ENCODE measurements at regions not wholly inside any gene's neighbourhood (a gene's known extent, or its start where the extent isn't known, plus 50 kb on each side); places are given as distances from the start of the nearest gene placed in this dataset.

DNA sequence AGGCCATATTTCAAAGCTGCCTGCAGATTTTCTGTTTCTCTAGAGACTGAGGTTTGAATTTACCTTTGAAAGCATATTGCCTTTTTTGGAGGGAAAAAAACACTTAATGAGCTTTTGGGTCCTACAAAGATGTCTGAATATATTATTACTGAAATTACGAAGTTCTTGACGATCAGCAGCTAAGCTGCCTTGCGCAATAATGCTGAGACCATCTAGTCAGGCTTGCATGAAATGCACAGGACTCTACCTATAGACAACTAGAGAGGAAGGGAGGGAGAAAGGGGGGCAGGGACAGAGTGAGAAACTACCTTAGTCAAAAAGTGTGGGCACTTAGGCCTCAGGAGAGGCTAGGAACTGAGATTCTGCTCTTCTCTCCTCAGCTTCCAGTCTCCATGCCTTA lies 175.9 kb upstream of the KIF2A start:
- DNase-seq: no peak

- DNase-seq: no peak
These were observed 173.7 kb upstream of the KIF2A start for GRCh38 chr5:62132276-62132675.

GRCh38 chr5:62133426-62133825 lies 172.6 kb upstream of the KIF2A start:
- DNase-seq: no peak

DNA sequence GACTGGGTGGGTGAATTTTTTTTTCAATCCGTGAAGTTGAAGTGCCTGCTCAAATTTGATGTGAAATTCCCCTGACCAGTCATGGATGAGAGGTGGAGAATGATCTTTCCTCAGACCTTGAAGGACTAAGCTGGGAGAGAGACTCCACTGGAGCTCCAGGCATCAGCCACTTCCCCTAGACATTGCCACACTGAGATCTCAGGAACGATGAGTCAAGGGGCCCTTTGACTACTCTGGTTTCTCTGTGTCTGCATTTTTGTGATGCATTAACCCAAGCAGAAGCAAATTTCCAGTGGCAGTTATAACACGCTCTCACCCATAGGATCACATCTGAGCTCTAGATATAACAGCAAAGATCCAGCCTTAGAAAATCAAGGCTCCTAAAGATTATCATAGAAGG lies 171.2 kb upstream of the KIF2A start:
- DNase-seq: no peak

- no peak for DNase-seq
These were observed 168.4 kb upstream of the KIF2A start for GRCh38 chr5:62137628-62138027.

DNA sequence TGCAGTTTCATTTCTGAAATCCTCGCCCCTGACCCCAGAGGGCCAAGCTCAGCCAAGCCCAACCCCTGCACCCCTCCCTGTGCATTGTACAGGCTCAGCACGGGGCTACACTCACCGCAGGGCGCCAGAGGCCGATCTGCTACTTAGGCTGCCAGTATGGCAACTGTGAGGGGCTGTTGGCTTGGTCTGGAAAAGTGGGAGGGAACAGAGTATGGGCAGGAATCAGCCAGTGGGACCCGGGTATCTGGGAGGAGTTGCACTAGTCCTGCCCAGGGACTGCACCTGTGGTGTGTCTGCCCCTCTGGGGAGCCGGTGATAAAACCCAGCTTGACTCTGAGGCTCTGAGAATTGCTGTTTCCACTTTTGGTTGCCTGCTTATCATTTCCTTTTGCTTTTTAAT lies 167.4 kb upstream of the KIF2A start:
- DNase-seq: no peak

- no peak for DNase-seq
These were observed 166.3 kb upstream of the KIF2A start for GRCh38 chr5:62139741-62140140.

- DNase-seq: no peak
These were observed 163.7 kb upstream of the KIF2A start for GRCh38 chr5:62142351-62142750.

GRCh38 chr5:62143268-62144229 lies 162.5 kb upstream of the KIF2A start:
- DNase-seq: peak; percentile 70

- DNase-seq: no peak
These were observed 161.5 kb upstream of the KIF2A start for GRCh38 chr5:62144401-62145022.

- DNase-seq: peak; percentile 58
These were observed 156.1 kb upstream of the KIF2A start for GRCh38 chr5:62149879-62150278.

GRCh38 chr5:62152394-62153087 lies 153.5 kb upstream of the KIF2A start:
- no peak for DNase-seq

DNA sequence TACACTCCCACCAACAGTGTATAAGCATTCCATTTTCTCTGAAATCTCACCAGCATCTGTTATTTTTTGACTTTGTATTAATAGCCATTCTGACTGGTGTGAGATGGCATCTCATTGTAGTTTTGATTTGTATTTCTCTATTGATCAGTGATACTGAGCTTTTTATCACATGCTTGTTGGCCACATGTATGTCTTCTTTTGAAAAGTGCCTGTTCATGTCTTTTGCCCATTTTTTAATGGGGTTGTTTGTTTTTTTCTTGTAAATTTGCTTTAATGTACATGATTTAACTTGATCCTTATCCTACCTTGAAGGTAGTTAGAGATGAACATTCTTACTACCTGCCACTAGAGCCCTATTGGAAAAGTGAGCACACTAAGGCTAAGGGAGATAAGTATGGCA lies 151.2 kb upstream of the KIF2A start:
- DNase-seq: no peak

GRCh38 chr5:62155988-62156387 lies 150.0 kb upstream of the KIF2A start:
- DNase-seq: no peak

DNA sequence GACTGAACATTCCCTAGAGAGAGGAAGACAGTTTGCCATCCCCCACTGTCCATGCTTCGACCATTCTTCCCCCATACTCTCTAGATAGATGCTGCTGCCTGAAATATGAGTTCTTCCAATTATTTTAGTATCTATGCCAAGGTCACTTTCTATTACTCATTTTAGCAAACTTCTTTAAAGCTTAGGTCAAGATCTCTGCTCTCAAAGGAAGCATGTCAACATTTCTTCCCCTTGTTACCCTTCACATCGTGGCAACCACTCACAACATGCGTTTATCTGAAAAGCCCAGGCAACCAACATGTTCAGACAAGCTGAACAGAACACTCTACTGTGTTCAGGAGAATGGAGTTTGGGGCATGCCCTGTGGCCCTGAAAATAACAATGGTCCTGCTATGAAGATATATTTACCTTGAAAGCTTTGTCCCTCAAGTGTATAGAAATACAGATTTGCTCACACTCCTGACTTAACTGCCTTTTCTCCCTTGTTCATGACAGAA lies 138.4 kb upstream of the KIF2A start:
- no peak for DNase-seq

DNA sequence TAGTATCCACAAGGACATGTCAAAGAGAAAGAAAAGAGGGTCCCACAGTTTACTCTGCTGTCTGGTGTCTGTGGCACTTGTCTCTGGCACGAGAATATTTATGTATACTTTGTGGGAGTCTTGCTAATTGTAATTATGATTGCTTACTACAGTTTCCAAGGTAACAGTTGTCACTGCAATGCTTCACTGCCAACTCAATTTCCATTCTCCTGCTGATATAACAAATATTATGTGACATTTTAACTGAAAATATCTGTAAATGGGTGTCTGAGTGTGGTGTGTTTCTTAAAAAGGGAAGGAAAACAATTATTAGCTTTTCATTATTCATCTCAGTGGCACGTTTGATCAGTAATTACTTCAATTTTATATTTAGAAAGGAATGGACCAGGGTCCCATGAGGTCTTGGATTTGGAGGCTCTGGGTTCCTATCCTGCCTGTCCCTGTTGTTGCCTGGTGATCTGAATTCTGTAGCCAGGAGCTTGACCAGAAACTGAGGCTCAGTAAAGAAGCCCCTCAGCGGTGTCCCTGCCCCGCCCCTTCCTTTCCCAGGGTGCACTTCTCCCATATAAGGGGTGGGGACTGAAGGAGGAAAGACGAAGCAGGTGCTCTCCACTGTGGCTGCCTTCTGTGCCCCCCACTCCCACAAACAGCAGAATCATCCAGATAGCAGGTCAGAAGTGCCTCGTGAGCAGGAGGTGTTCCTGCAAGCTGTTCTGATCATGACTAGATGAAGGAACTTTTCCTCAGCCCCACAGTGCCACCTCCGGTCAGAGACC lies 137.3 kb upstream of the KIF2A start:
- no peak for DNase-seq

GRCh38 chr5:62178258-62178657 lies 127.7 kb upstream of the KIF2A start:
- DNase-seq: no peak

DNA sequence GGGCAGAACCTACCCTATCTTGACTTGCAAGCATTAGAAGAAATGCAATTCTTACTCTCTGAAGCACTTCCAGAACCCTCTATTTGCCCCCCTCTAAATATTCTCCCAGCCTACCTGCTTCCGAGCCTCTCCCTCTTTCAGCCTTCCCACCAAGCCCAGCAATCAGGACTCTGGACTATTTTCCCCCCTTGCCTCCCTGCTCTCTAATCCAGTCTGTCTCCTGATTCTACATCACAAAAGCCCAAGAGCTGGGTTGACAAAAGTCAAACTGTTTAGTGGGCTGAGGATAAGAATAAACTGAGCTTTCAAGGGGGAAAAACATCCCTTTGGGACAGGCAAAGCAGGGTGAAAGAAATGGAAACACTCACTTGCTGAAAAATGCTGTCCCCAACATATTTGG lies 123.2 kb upstream of the KIF2A start:
- DNase-seq: no peak

DNA sequence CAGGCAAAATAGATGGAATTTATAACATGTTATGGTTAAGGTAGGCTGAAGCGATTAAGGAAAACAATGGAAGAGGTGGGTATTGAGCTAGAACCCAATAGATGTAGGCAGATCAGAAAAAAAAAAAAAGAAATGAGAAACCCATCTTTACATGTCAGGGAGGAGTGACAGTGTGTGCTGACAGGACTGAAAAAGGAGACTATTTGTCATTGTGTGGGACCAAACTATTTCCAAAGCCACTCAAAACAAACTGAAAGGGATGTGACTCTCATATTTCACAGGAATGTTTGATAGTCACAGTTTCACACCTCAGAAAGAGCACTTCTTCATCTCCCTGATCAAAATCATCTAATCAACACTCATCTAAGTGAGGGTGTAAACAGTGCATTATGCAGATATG lies 122.3 kb upstream of the KIF2A start:
- no peak for DNase-seq

DNA sequence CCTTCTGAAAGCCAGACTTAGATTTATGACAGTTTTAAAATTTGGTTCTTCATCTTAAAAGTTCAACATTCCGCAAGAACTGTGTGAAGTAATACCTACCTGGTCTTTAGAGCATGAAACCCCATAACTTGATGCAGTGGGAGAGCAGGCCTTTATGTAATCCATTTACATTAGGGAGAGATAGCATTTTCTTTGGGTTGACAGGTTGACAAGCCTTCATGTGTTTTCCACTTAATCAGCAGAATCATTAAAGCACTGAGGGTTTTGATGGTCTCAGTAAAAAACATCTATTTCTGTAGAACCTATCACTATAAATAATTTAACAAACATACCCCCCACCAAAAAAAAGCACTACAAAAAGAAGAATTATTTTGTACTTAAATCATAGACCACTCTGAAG lies 121.6 kb upstream of the KIF2A start:
- no peak for DNase-seq

DNA sequence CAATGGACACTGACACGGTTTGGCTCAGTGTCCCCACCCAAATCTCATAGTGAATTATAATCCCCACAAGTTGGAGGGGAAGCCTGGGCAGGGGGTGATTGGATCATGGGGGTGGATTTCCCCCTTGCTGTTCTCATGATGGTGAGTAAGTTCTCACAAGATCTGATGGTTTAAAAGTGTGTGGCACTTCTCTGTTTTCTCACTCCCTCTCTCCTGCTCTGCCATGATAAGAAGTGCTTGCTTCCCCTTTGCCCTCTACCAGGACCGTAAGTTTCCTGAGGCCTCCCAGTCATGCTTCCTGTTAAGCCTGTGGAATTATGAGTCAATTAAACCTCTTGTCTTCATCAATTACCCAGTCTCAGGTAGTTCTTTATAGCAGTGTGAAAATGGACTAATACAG lies 115.8 kb upstream of the KIF2A start:
- DNase-seq: peak; percentile 61

- DNase-seq: no peak
These were observed 115.1 kb upstream of the KIF2A start for GRCh38 chr5:62190931-62191330.

DNA sequence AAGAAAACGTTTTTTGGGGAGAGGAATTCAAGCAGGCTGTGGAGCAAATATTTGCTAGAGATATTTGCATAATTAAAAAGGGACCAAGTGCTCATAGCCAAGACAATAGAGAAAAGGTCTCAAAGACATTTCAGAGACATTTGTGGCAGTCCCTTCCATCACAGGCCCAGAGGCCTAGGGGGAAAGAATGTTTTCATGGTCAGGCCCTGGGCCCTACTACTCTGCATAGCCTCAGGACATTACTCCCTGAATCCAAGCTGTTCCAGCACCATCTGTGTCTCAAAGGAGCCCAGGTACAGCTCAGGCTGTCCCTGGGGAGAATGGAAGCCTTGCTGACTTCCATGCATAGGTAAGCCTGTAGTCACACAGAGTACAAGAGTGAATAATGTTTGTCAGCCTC lies 113.0 kb upstream of the KIF2A start:
- DNase-seq: no peak

All from hematopoietic multipotent progenitor cell treated with erythropoietin and hydrocortisone succinate and interleukin-3 and kit ligand, for 4 days (in vitro differentiated cells).